Activated naive CD8-positive, alpha-beta T cell (primary cell): ENCODE measurements at regions not wholly inside any gene's neighbourhood (a gene's known extent, or its start where the extent isn't known, plus 50 kb on each side); places are given as distances from the start of the nearest gene placed in this dataset.

Experiments
- H3K27ac Mint-ChIP-seq: one replicate; pipeline ENCODE4 v1.8.0; 2021; ENCODE audit warnings: mixed read lengths
- H3K27me3 Mint-ChIP-seq: one replicate; pipeline ENCODE4 v1.8.0; 2021; ENCODE audit warnings: mixed read lengths
- H3K36me3 Mint-ChIP-seq: one replicate; pipeline ENCODE4 v1.8.0; 2021; ENCODE audit warnings: mixed read lengths
- H3K4me1 Mint-ChIP-seq: one replicate; pipeline ENCODE4 v1.8.0; 2021; ENCODE audit warnings: low read depth, mixed read lengths
- H3K4me3 Mint-ChIP-seq: one replicate; pipeline ENCODE4 v1.8.0; 2021; ENCODE audit warnings: mild to moderate bottlenecking, mixed read lengths
- H3K9me3 Mint-ChIP-seq: one replicate; pipeline ENCODE4 v1.8.0; 2021; ENCODE audit warnings: low read depth, mixed read lengths

DNA sequence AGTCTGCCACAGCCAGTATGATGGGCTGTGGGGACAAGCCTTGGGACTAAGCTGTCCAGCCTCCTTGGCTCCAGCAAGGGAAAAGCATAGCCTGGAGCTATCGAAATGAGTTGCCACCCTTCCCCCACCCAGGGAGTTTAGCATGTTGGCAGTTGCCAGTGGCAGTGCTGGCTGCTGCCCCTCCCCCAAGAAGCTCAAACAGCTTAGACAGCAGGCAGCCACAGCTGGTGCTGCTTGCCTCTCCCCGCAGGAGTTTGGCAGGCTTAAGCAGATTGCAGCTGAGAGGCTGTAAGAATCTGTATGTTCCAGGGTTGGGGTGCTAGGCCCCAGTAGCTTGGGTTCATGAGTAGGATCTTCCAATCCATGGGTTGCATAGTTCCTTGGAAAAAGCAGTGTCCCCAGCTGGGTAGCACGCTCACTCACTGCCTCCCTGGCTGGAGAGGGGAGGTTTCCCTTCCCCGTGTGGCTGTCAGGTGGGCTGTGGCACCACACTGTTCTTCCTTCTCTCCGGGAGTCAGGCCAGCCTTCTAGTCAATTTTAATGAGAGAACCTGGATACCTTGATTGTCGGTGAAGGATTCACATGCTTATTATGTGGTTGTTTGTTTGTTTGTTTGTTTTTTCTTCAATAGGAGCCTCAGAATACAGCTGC, 506.1 kb downstream of the CDH11 start:
- peaks cover 30% of the 10 kb centered on the region for H3K9me3 Mint-ChIP-seq
- no peaks in the 10 kb centered on the region for H3K4me1 Mint-ChIP-seq
- H3K27me3 Mint-ChIP-seq: no peaks in the 10 kb centered on the region
- H3K36me3 Mint-ChIP-seq: no peaks in the 10 kb centered on the region
- H3K27ac Mint-ChIP-seq: no peak overlapping the region
- H3K4me3 Mint-ChIP-seq: no peak overlapping the region

DNA sequence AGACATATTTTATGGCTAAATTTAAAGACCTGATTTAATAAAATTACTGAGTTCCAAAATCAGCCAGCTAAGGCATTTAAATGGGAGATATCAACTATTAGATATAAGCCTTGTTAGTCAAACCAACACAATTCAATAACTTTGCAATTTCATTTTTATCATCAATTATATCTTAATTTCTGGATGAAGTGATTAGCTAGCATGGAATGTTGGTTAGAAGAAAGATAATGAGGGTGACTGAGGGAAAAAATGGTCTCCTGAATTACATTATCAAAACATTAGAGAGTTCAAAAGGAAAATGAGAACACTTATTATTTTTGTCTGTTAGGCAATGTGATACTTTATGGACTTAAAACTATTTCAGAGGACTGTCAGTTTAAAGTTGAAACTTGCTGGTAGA, 525.7 kb downstream of the CDH11 start:
- Mint-ChIP-seq H3K9me3 (peaks cover 8% of the 10 kb centered on the region), H3K4me3 (no peak overlapping the region), H3K27me3 (no peaks in the 10 kb centered on the region), H3K27ac (no peak overlapping the region), H3K36me3 (no peaks in the 10 kb centered on the region), H3K4me1 (no peaks in the 10 kb centered on the region)

DNA sequence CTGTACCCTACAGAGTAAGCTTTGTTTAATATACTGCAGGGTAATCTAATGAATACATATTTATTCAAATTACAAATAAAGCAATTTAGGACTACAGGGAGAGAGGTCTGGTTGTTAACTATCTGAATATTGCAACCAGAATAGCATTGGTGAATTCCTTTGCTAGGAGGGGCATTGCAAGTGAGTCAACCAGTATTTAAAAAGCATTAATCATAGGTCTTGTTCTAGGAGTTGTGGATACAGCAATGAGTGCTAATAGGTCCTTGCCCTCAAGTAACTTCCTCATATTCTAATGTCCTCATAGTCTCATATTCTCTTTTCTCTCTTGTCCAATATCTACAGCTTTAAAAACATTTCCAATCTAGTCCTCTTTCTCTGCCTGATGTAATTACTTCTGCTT, 531.4 kb downstream of the CDH11 start:
- Mint-ChIP-seq H3K4me1 (no peaks in the 10 kb centered on the region), H3K27ac (no peak overlapping the region), H3K27me3 (no peaks in the 10 kb centered on the region), H3K9me3 (peaks cover 15% of the 10 kb centered on the region), H3K36me3 (no peaks in the 10 kb centered on the region), H3K4me3 (no peak overlapping the region)

DNA sequence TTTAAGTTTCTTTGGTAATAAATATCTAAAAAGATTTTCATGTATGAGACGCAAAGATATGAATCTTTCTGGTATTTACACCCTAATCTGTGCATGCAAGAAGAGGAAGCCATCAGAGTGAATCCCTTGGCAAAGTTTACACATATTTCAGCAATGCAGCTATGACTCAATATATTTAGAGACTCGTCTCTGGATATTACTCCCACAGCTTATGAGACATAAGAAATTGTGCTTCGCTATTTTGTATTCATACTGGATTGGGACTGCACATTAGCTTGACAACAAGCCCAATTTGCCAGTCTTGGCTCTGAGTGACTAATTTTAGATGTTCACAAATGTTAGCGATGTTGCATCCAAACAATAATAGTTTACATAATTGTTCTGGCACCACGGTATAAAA, 532.0 kb downstream of the CDH11 start:
- Mint-ChIP-seq H3K9me3 (peaks cover 15% of the 10 kb centered on the region), H3K36me3 (no peaks in the 10 kb centered on the region), H3K4me3 (no peak overlapping the region), H3K4me1 (no peaks in the 10 kb centered on the region), H3K27me3 (no peaks in the 10 kb centered on the region), H3K27ac (no peak overlapping the region)

DNA sequence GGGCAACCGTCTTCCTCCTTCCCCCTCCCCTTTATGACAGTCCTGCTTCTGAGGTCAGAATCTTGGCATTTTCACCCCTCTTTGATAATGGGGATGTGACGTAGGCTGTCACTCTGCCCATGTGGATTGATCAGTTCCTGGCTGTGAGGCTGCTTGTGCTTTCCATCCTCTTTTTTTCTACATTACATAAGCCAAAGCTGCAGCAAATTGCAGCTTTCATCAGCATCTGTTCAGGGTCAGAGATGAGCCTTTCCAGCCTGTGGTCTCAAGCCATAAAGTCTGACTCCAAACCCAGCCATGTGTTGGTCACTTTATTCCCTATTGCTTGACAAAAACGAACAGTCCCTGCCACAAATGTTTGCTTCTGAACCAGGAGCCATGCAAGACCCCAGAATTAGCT, 535.1 kb downstream of the CDH11 start:
- H3K27ac Mint-ChIP-seq: no peak overlapping the region
- H3K4me1 Mint-ChIP-seq: no peaks in the 10 kb centered on the region
- H3K36me3 Mint-ChIP-seq: no peaks in the 10 kb centered on the region
- H3K27me3 Mint-ChIP-seq: no peaks in the 10 kb centered on the region
- peaks cover 16% of the 10 kb centered on the region for H3K9me3 Mint-ChIP-seq
- H3K4me3 Mint-ChIP-seq: no peak overlapping the region

DNA sequence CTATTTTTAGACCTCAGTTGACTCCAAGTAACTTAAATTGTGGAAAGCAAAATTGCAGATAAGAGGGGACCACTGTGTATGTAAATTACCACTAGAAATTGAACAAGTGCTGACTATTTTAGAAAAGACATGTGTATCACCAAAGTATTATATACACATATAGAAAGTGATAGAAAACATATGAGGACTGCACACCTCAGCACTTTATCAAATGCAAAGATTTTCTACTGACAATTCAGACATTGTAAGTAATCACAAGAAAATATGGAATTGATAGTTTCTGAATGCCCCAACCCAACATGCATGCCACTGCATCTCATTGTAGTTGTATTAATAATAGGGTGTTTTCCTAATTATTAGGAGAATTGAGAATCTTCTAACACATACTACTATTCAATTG, 536.5 kb downstream of the CDH11 start:
- H3K27ac Mint-ChIP-seq: no peak overlapping the region
- no peaks in the 10 kb centered on the region for H3K27me3 Mint-ChIP-seq
- H3K9me3 Mint-ChIP-seq: peaks cover 16% of the 10 kb centered on the region
- H3K36me3 Mint-ChIP-seq: no peaks in the 10 kb centered on the region
- no peaks in the 10 kb centered on the region for H3K4me1 Mint-ChIP-seq
- no peak overlapping the region for H3K4me3 Mint-ChIP-seq

DNA sequence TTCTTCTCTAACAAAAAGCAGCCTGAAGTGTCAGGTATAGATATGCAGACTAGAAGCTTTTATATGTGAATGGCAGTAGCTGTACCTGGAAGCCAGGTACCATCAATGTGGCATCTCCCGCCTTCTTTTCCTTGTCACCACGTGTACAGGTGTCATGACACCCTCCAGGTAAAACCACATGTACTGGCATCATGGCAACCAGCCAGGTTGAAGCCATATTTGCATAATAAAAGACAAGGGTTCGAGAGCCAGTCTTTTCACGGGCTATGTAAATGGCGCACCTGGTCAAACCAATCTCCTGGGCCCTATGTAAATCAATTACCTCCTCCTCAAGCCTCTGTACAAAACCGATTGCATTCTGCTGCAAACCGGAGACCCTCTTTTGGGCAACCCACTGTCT, 541.3 kb downstream of the CDH11 start:
- Mint-ChIP-seq H3K36me3 (no peaks in the 10 kb centered on the region), H3K4me3 (no peak overlapping the region), H3K27me3 (no peaks in the 10 kb centered on the region), H3K4me1 (no peaks in the 10 kb centered on the region), H3K27ac (no peak overlapping the region), H3K9me3 (peaks cover 12% of the 10 kb centered on the region)

DNA sequence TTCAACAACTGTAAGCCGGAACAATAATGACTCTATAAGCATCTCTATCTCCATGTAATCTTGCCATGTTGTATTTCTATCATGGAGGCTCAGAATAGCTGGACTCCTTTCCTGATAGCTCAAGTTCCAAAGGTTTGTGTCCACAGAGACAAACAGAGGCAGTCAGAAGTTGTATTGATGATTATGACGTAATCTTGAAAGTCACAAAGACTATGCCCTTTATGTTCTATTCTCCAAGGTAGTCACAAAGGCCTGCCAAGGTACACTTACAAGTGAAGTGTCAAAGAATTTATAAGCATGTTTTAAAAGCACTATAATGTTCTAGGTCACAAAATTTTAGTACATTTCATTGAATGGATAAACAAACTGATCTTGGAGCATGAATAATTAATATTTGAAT, 542.2 kb downstream of the CDH11 start:
- Mint-ChIP-seq H3K9me3 (peaks cover 12% of the 10 kb centered on the region), H3K36me3 (no peaks in the 10 kb centered on the region), H3K27ac (no peak overlapping the region), H3K4me1 (no peaks in the 10 kb centered on the region), H3K27me3 (no peaks in the 10 kb centered on the region), H3K4me3 (no peak overlapping the region)

DNA sequence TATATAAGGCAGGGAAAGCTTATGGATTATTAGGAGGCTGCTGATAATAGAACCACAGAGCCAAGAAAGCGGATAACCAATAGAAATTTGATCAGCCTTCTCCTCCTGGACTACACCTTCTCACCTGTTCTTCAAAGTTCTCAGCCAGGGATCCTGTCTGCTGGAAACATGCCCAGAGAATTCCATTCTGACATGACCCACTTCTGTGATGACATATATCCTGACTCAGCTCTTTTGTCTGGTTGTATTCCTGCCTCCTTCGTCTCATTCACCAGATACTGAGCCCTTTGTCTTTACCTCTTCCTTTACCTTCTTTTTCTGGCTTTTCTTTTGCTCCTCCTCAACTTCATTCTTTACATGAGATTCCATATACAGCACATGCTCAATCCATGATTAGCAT, 576.1 kb downstream of the CDH11 start:
- no peak overlapping the region for H3K27ac Mint-ChIP-seq
- H3K4me3 Mint-ChIP-seq: no peak overlapping the region
- H3K9me3 Mint-ChIP-seq: peaks cover 17% of the 10 kb centered on the region
- no peaks in the 10 kb centered on the region for H3K36me3 Mint-ChIP-seq
- H3K27me3 Mint-ChIP-seq: no peaks in the 10 kb centered on the region
- H3K4me1 Mint-ChIP-seq: no peaks in the 10 kb centered on the region

DNA sequence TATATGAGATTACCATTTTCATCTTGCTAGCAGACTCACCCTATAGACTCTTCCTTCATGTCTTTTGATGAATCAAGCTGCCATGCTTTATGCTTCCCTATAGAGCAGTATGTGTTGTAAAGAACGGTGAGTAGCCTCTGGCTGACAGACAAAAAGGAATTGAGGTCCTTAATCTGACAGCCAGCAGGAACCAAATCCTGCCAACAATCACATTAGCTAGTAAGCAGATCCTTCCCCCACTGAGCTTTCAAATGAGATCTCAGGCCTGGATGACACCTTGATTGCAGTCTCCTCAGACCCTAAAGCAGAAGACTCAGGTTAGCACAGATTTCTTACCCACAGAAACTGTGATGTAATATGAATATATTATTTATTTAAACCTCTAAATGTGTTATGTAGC, 577.0 kb downstream of the CDH11 start:
- no peak overlapping the region for H3K27ac Mint-ChIP-seq
- H3K36me3 Mint-ChIP-seq: no peaks in the 10 kb centered on the region
- no peak overlapping the region for H3K4me3 Mint-ChIP-seq
- peaks cover 17% of the 10 kb centered on the region for H3K9me3 Mint-ChIP-seq
- H3K4me1 Mint-ChIP-seq: no peaks in the 10 kb centered on the region
- H3K27me3 Mint-ChIP-seq: no peaks in the 10 kb centered on the region

DNA sequence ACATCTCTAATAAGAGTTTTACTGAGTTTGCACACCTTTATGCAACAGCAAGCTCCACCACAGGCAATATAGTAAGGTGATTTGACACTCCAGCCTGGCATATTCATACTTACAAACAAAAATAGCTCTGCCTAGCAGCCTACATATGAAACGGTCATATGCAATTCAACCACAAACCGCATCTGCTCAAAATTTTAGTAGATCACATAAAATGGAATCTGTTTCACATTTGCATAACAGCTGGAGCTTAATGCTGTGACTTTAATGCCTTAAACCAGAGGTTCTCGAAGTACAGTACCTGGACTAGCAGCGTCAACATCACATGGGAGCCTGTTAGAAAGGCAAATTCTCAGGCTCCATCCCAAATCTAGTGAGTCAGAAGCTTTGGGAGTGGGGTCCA, 578.4 kb downstream of the CDH11 start:
- no peak overlapping the region for H3K4me3 Mint-ChIP-seq

DNA sequence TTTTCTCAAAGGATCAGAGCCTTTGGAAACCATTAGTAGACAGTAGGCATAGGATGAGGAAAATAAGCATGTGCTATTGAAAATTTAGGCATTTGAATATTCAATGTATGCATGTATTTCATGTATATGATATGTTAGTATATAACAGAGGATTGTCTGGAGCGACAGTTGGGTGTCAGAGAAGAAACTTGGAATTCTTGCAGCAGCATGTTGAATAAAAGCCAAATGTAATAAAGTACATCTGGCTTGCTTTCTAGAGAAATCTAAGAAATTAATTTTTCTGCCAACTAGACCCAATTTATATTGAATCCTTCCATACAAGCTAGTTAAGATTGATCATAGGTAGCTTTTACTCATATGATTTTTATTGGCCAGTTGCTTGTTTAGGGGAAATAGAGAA, 578.8 kb downstream of the CDH11 start:
- Mint-ChIP-seq H3K36me3 (no peaks in the 10 kb centered on the region), H3K27ac (no peak overlapping the region), H3K9me3 (peaks cover 17% of the 10 kb centered on the region), H3K4me3 (no peak overlapping the region), H3K27me3 (no peaks in the 10 kb centered on the region), H3K4me1 (no peaks in the 10 kb centered on the region)

More for the DNA sequence above, 578.4 kb downstream of the CDH11 start:
- no peaks in the 10 kb centered on the region for H3K4me1 Mint-ChIP-seq
- H3K36me3 Mint-ChIP-seq: no peaks in the 10 kb centered on the region
- no peaks in the 10 kb centered on the region for H3K27me3 Mint-ChIP-seq
- no peak overlapping the region for H3K27ac Mint-ChIP-seq
- H3K9me3 Mint-ChIP-seq: peaks cover 15% of the 10 kb centered on the region

DNA sequence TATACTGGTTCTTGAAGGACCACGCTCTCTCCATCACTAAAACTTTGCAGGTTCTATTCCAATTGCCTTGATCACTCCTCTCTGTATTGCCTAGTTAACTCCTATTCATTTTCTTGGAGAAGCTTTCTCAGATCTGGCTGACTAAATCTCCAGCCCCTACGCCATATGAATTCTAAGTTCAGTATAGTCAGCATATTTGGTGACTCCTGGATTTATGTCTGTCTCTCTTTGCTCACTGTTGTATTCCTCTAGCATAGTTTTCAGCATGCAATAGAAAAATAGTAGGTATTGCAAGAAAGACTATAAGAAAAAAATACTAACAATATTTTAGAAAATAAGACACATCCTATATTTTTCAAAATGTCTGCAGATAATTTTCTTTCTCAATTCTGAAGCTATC, 579.7 kb downstream of the CDH11 start:
- H3K4me3 Mint-ChIP-seq: no peak overlapping the region
- no peaks in the 10 kb centered on the region for H3K4me1 Mint-ChIP-seq
- H3K9me3 Mint-ChIP-seq: peaks cover 23% of the 10 kb centered on the region
- no peaks in the 10 kb centered on the region for H3K27me3 Mint-ChIP-seq
- no peak overlapping the region for H3K27ac Mint-ChIP-seq
- no peaks in the 10 kb centered on the region for H3K36me3 Mint-ChIP-seq

DNA sequence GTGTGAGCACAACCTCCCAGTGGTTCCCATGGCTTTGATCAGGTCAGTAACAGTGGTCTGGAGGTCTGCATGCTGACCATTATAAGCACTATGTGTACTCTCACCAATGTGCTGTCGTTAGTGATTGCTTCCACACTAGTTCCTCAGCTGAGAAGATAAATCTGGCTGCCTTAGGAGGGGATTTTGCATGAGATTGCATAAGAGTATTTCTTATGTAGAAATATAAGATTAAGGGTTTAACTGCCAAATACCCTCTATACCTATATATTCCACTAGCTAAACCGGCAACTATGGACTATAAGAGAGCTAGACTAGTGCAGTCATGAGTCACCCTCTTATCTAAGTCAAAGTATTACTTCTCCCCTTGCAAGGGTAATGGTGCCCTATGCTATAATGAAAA, 580.2 kb downstream of the CDH11 start:
- H3K4me3 Mint-ChIP-seq: no peak overlapping the region
- no peaks in the 10 kb centered on the region for H3K4me1 Mint-ChIP-seq
- no peaks in the 10 kb centered on the region for H3K36me3 Mint-ChIP-seq
- peaks cover 23% of the 10 kb centered on the region for H3K9me3 Mint-ChIP-seq
- H3K27me3 Mint-ChIP-seq: no peaks in the 10 kb centered on the region
- H3K27ac Mint-ChIP-seq: no peak overlapping the region

DNA sequence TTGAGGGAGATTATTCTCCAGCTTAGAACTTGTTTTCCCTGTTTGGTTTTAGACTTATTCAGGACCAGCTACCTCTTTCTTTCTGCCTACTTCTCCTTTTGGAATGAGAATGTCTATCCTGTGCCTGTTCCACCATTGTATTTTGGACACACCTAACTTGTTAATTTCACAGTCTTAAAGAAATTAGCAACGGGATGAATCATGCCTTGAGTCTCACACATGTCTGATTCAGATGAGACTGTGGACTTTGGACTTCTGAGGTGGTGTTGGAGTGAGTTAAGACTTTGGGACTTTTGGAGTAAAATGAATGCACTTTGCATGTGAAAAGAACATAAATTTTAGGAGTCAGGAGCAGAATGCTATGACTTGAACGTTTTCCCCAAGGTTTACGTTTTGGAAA, 581.4 kb downstream of the CDH11 start:
- no peak overlapping the region for H3K4me3 Mint-ChIP-seq
- peaks cover 23% of the 10 kb centered on the region for H3K9me3 Mint-ChIP-seq
- no peaks in the 10 kb centered on the region for H3K36me3 Mint-ChIP-seq
- no peaks in the 10 kb centered on the region for H3K4me1 Mint-ChIP-seq
- no peaks in the 10 kb centered on the region for H3K27me3 Mint-ChIP-seq
- no peak overlapping the region for H3K27ac Mint-ChIP-seq

DNA sequence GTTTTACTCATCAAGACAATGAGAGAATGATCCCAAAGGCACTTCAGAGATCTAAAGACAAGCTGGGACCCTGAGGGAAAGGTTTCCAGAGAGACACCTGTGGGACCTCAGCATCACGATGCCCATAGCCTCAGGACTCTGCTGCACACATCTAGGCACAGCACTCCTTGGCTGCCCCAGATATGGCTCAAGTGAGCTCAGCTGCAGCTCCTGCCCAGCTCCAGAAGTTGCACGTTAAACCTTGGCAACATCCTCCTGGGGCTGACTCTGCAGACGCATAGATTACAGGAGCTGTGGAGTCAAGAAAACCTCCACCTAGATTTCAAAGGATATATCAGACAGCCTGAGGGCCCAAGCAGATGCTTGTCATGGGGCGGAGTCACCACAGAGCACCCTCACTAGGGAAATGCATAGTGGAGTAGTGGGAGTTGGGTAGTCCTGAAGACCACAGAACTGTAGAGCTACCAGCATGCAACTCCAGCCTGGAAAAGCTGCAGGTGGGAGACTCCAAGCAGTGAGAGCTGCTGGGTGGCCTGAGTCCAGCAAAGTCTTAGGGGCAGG, 582.0 kb downstream of the CDH11 start:
- Mint-ChIP-seq H3K9me3 (peaks cover 24% of the 10 kb centered on the region), H3K36me3 (no peaks in the 10 kb centered on the region), H3K4me3 (no peak overlapping the region), H3K27me3 (no peaks in the 10 kb centered on the region), H3K4me1 (no peaks in the 10 kb centered on the region), H3K27ac (no peak overlapping the region)
